ENCODE measurements at regions not wholly inside any gene's neighbourhood (a gene's known extent, or its start where the extent isn't known, plus 50 kb on each side); places are given as distances from the start of the nearest gene placed in this dataset.

GRCh38 chr7:109983618-109984017 lies 1107.3 kb upstream of the LRRN3 start:
- no peak for TF ChIP-seq CTCF (conservative IDR thresholded peaks at IDR 0.05; ENCODE audit: low read depth, low read length)
- TF ChIP-seq EZH2phosphoT487 (IDR thresholded peaks at IDR 0.05; ENCODE audit: borderline replicate concordance, low read length) = no peak

All from PC-3 (cell line).